ENCODE measurements at regions not wholly inside any gene's neighbourhood (a gene's known extent, or its start where the extent isn't known, plus 50 kb on each side); places are given as distances from the start of the nearest gene placed in this dataset.

- TF ChIP-seq CTCF (IDR thresholded peaks at IDR 0.05), result no peak
- no peak overlapping the region for H3K27ac ChIP-seq
- peaks cover 0 to 58% (median 9%) of the 10 kb centered on the region in 11 donors for H3K9me3 ChIP-seq
- intact Hi-C loops (cut with DNase I), result no loop called here
- no peak overlapping the region for H3K4me3 ChIP-seq
- DNase-seq (no peak), ATAC-seq (no peak)
- H3K36me3 ChIP-seq, result no peaks in the 10 kb centered on the region
- no peaks in the 10 kb centered on the region for H3K4me1 ChIP-seq
- WGBS, 2 donors, result 84% methylated on average over 7 of the region's 7 CpGs
- no peaks in the 10 kb centered on the region for H3K27me3 ChIP-seq
Measured at GRCh38 chr13:89650226-89650625, 1697.3 kb upstream of the MIR17HG start.

- no peak overlapping the region for H3K27ac ChIP-seq
- H3K27me3 ChIP-seq, result no peaks in the 10 kb centered on the region
- no peak overlapping the region for H3K4me3 ChIP-seq
- intact Hi-C loops (cut with DNase I), result no loop called here
- DNase-seq (no peak), ATAC-seq (no peak)
- no peaks in the 10 kb centered on the region for H3K36me3 ChIP-seq
- TF ChIP-seq CTCF (IDR thresholded peaks at IDR 0.05), result no peak
- H3K9me3 ChIP-seq, result peaks cover 0 to 18% (median 0%) of the 10 kb centered on the region in 11 donors
- H3K4me1 ChIP-seq, result no peaks in the 10 kb centered on the region
Measured at GRCh38 chr13:89660752-89661151, 1686.7 kb upstream of the MIR17HG start.

GRCh38 chr13:89673789-89674311 lies 1673.6 kb upstream of the MIR17HG start:
- no peak overlapping the region for H3K4me3 ChIP-seq
- H3K9me3 ChIP-seq, result no peaks in the 10 kb centered on the region
- H3K27me3 ChIP-seq, result no peaks in the 10 kb centered on the region
- ATAC-seq (no peak), DNase-seq (no peak)
- no peak for TF ChIP-seq CTCF (IDR thresholded peaks at IDR 0.05)
- intact Hi-C loops (cut with DNase I), result no loop called here
- H3K36me3 ChIP-seq, result no peaks in the 10 kb centered on the region
- 76 to 82% methylated on average over 3 of the region's 3 CpGs for whole genome bisulfite sequencing, 2 donors
- H3K27ac ChIP-seq, result no peak overlapping the region
- H3K4me1 ChIP-seq, result peaks cover 0 to 4% (median 0%) of the 10 kb centered on the region in 9 donors

DNA sequence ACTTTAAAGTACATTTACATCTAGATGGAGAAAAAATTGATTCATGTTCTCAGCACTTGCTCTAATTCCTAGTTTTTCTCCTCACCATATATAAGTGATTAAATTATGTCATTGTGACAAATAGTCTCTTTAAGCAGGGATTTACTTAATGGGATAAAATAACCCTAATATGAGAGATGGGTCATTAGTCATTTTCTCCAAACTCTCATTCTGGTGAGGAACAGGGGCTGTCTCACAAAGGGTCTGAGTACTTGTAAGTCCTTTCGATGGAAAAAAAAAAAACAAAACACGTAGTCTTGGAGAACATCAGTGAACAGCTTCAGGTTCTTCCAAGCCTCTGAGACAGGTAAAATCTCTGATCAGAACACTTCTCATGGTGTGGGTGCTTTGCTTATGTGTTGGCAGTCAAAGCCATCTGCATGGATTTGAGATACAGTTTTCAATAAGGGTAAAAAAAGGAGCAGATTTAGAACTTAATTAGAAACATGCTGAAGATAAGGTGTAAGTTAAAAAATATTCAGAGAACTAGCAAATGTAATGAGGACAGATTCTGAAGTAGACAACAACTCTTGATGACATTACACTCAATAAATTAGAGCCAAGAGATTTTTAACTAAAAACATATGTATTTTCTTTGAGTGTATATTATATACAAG lies 1668.9 kb upstream of the MIR17HG start:
- intact Hi-C loops (cut with DNase I), result no loop called here
- Histone ChIP-seq H3K27ac (no peak overlapping the region), H3K9me3 (peaks cover 0 to 6% (median 0%) of the 10 kb centered on the region in 11 donors), H3K27me3 (no peaks in the 10 kb centered on the region), H3K36me3 (no peaks in the 10 kb centered on the region), H3K4me1 (no peaks in the 10 kb centered on the region), H3K4me3 (no peak overlapping the region)
- 83 to 86% methylated on average over 2 of the region's 2 CpGs for WGBS, 2 donors
- DNase-seq (no peak), ATAC-seq (no peak)
- TF ChIP-seq CTCF (IDR thresholded peaks at IDR 0.05), result no peak

Data from heart right ventricle (tissue), 16 donors.